ENCODE measurements at regions not wholly inside any gene's neighbourhood (a gene's known extent, or its start where the extent isn't known, plus 50 kb on each side); places are given as distances from the start of the nearest gene placed in this dataset.

GRCh38 chr2:105641389-105641811 is 103.3 kb upstream of the NCK2 start:
- TF ChIP-seq CTCF (IDR thresholded peaks at IDR 0.05) (no peak), EZH2 (IDR thresholded peaks at IDR 0.05) (no peak)
